Left renal pelvis (tissue), 4 donors: ENCODE measurements at regions not wholly inside any gene's neighbourhood (a gene's known extent, or its start where the extent isn't known, plus 50 kb on each side); places are given as distances from the start of the nearest gene placed in this dataset.
"Not testable (repeated sequence)": the region's sequence is repeated elsewhere in the genome, so short reads cannot be mapped to it uniquely, and the experiment has no call there.

Experiments
- DNase-seq, 4 donors: peaks; one replicate each; pipeline ENCODE4 v3.0.0-alpha.2; 2013; ENCODE audit warnings: low read depth in 4 of 4, low spot score in 3 of 4

DNA sequence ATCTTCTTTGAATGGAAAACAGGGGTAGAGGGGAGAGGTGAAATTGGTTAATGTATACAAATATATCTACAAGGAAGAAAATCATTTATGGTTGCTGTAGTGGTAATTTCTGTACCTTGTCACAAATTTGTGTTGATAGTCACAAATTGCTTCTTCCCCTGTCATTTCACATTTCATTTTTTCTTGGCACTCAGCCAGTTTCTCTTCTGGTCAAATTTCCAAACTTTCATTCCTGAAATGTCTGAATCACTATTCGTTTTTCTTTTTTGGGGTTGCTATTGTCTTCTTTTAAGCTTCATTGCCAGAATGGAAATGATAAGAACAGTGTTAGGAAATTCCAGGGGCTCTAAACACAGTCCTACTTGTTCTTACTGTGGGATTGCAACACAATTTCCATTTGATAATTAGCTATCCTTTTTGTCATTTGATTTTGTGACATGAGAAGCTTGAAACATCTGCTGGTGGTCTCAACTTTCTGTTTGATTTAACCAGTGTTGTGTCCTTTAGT, 136.0 kb upstream of the GCFC2 start:
- DNase-seq: no peak

GRCh38 chr2:75844651-75845050, 133.9 kb upstream of the GCFC2 start:
- DNase-seq: no peak

GRCh38 chr2:75834588-75834987, 123.9 kb upstream of the GCFC2 start:
- not testable (repeated sequence) for DNase-seq

DNA sequence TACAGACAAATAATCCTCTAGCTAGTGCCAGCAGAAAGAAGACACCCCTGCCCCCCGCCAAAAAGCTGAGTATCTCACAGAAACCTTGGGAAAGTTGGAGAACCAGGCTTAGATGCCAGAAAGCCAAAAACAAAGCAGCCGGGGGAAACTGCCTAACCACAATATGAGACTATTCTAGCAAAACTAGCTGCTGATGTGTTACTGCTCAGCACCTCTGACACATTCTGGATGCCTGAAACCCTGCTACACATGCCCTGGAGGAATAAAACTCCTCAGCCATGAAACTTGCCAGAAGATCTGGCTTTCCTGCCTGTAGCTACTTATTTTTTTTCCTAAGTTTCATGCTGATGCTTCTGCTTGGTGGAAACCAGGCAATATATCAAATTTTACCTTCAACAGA, 122.7 kb upstream of the GCFC2 start:
- no peak for DNase-seq

- DNase-seq: no peak
Observed at GRCh38 chr2:75828826-75829225, 118.1 kb upstream of the GCFC2 start.

DNA sequence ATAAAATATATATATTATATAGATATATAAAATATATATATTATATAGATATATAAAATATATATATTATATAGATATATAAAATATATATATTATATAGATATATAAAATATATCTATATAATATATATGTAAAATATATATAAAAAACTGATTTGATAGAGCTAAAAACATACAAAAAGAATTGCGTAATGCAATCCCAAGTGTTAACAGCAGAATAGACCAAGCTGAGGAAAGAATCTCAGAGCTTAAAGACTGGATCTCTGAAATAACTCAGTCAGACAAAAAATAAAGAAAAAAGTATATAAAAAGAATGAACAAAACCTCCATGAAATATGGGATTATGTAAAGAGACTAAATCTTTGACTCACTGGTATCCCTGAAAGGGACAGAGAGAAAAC, 112.8 kb upstream of the GCFC2 start:
- not testable (repeated sequence) for DNase-seq

- DNase-seq: no peak
Observed at GRCh38 chr2:75822336-75822735, 111.6 kb upstream of the GCFC2 start.

DNA sequence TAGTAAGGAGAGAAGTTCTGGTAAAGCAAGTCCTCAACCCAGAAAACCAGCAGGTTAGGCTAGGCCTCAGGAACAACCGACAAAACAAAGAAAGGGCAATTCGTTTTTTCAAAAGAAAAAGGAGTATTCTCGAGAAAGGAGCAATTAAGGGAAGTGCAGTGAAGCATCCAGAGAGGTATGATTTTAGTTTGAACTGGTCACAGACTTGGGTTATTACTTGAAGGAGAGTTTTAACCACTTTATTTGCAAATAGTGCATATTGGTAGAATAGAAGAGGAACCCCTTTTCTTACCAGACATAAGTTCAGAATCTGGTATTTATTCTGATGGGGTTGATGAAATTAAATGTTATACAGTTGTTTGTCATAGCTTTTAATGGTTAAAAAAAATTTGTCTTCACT, 110.0 kb upstream of the GCFC2 start:
- DNase-seq: no peak

- no peak for DNase-seq
Observed at GRCh38 chr2:75810611-75811330, 100.1 kb upstream of the GCFC2 start.

DNA sequence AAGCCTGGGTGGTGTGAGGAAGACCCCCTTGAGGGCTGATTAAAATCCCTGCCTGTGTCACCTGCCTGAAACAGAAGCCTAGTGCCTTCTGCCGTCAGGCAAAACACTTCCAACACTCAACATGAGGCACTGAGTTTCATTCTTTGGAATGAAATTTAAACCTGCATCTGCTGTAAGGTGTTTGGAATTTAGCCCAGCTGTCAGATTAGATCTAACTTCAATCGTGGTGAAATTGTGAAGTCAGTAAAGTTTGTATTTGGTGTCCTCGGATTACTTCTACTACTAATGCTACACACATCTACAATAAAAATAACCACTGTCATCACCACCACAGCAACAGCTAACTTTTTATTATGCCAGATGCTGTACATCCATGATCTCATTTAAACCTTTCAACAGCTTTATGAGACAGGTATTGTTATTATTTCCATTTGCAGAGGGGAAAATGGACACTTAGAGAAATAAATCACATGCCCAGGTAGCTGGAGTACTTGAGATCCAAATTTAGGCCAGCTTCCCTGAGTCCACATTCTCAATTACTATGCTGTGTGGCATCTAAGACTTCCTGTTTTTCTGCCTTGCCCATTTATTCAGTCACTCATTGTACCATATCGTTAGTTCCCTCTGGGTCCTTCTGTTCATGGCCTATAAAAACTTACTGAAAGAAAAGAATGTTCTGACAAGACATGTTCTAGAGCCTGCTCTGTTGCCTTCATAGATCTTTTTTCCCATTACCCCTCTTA, 98.2 kb upstream of the GCFC2 start:
- DNase-seq: no peak

- no peak for DNase-seq
Observed at GRCh38 chr2:75807992-75808391, 97.3 kb upstream of the GCFC2 start.

GRCh38 chr2:75801234-75801982, 90.7 kb upstream of the GCFC2 start:
- no peak for DNase-seq

GRCh38 chr2:75800456-75800855, 89.7 kb upstream of the GCFC2 start:
- no peak for DNase-seq

DNA sequence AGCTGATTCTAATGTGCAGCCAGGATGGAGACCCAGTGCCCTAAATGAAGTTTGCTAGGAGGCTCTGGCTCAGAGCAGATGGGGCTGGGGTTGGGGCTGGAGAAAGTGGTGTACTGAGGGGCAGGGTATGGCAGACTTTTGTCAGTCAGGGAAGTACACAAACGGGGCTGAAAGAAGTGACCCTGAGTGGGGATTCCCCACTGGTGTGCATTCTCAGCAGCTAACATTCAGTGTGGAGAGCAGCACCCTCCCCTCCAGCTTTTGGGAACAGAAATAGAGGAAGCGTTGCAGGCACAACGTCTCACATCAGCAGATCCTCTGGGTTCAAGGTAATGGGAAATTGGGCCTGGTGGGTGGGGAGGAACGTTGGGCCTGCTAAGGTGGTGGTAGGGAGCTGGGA, 89.1 kb upstream of the GCFC2 start:
- DNase-seq: no peak

GRCh38 chr2:75798569-75798968, 87.9 kb upstream of the GCFC2 start:
- DNase-seq: no peak

DNA sequence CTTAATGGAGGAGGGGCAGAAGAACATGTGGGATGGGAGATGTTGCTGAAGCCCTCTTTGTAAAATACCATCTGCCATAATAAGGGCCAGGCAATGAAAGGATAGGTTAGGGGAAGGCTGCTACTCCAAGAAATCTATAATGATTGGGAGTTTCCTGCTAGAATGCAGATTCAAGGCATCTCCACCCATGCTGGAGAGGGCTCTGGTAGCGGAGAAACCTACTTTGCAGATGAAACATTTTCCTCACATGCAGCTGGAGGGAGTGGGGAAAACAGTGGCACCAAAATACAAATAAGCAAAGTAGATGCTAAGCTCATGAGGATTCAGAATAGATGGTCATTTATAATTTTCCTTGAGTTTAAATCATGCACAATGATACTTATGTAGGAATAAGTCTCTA, 82.3 kb upstream of the GCFC2 start:
- no peak for DNase-seq

DNA sequence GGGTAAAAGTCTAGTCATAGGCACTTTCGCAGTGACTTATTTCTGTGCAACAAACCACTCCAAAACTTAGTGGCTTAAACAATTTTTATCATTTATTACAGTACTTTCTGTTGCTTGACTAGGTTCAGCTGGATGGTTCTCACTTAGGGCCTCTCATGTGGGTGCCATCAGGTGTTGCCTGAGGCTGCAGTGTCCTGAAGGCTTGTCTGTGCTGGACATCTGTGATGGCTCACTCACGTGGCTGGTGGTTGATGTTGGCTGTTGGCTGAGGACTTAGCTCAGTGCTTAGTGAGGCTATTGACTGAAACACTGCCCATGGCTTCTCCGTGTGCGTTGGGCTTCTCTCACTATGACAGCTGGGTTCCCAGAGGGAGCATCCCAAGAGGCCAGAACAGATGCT, 81.4 kb upstream of the GCFC2 start:
- no peak for DNase-seq

DNA sequence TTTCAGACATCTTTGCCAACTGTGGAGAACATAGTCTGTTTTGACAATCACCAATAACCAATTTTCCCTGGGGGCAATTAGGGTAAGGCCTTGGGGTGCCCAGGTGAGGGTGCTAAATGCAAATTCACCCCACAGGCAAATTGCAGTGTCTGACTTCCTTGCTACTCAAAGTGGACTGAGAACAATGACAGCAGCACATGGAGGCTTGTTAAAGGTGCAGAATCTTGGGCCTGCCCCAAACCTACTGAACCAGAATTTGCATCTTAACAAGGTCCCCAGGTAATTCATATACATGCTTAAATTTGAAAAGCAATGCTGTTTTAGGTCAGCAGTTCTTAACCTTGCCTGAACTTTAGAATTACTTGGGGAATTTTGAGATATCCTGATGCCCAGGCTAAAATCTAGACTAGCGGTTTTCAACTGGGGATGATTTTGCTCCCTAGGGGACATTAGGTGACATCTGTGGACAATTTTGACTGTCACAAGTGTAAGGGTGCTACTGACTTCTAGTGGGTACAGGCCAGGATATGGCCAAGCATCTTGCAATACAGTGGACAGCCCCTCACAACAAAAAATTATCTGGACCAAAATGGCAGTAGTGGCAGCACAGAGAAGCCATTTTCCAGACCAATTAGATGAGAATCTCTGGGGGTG, 80.2 kb upstream of the GCFC2 start:
- DNase-seq: no peak

DNA sequence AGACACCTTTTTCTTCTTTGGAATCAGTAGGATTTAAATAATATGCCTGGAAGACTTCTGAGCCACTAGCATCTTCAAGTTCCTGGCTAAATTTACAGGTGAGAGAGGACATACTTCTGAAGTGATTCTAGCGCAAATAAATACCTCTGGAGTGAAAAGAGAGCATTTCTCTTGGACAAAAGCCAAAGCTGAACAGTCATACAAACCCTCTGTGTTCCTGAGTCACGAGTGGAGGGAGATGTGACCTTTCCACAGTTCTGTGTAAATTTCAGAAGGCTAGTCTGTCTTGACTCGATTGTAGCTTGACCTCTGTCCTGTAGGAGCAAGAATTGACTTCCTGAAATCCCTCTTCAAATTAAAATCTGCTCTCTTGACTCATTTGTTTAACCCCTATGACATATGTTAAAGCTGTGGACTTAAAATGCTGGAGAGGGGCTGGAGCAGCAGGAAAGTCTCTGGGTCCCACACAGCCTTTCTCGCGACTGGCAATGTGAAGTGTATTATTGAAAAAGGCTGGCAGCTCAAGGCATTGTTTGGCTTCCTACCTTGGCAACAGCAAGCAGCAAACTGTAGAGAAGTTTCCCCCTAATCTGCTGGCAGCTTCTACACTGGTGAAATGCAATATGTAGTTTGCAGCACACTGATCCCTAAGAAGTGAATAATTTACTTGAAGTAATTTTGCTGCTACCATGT, 79.6 kb upstream of the GCFC2 start:
- no peak for DNase-seq

GRCh38 chr2:75788902-75789301, 78.2 kb upstream of the GCFC2 start:
- no peak for DNase-seq
